GM21529 (cell line): ENCODE measurements at regions not wholly inside any gene's neighbourhood (a gene's known extent, or its start where the extent isn't known, plus 50 kb on each side); places are given as distances from the start of the nearest gene placed in this dataset.
"Not testable (repeated sequence)": the region's sequence is repeated elsewhere in the genome, so short reads cannot be mapped to it uniquely, and the experiment has no call there.

Experiments used
- ATAC-seq: cut with Tn5 transposase; IDR thresholded peaks from one replicate; pipeline ENCODE4 v1.9.1; 2021; ENCODE audit not compliant: unreplicated experiment

- ATAC-seq = no peak
Measured at GRCh38 chr4:71081192-71081591, 87.7 kb downstream of the DCK start.

- ATAC-seq = no peak
Measured at GRCh38 chr4:71093745-71094144, 100.3 kb downstream of the DCK start.

GRCh38 chr4:71094201-71094600, 100.8 kb downstream of the DCK start:
- no peak for ATAC-seq

- no peak for ATAC-seq
Measured at GRCh38 chr4:71095141-71095540, 101.7 kb downstream of the DCK start.

- no peak for ATAC-seq
Measured at GRCh38 chr4:71095545-71095944, 102.1 kb downstream of the DCK start.

GRCh38 chr4:71107726-71108125, 114.3 kb downstream of the DCK start:
- ATAC-seq = no peak

- no peak for ATAC-seq
Measured at GRCh38 chr4:71110499-71110898, 117.0 kb downstream of the DCK start.

- not testable (repeated sequence) for ATAC-seq
Measured at GRCh38 chr4:71111133-71111532, 117.7 kb downstream of the DCK start.

GRCh38 chr4:71113294-71113693, 119.8 kb downstream of the DCK start:
- ATAC-seq = no peak

GRCh38 chr4:71120831-71121524, 127.5 kb downstream of the DCK start:
- ATAC-seq = no peak

- ATAC-seq = no peak
Measured at GRCh38 chr4:71123951-71124350, 130.5 kb downstream of the DCK start.

- ATAC-seq = no peak
Measured at GRCh38 chr4:71125137-71125536, 131.7 kb downstream of the DCK start.

- no peak for ATAC-seq
Measured at GRCh38 chr4:71126719-71127118, 133.3 kb downstream of the DCK start.

GRCh38 chr4:71130827-71131603, 137.6 kb downstream of the DCK start:
- no peak for ATAC-seq

- ATAC-seq = no peak
Measured at GRCh38 chr4:71132486-71132885, 139.0 kb downstream of the DCK start.

- ATAC-seq = no peak
Measured at GRCh38 chr4:71133491-71133890, 140.0 kb downstream of the DCK start.

GRCh38 chr4:71136071-71136470, 142.6 kb downstream of the DCK start:
- ATAC-seq = no peak

- no peak for ATAC-seq
Measured at GRCh38 chr4:71138007-71138615, 144.7 kb downstream of the DCK start.

- ATAC-seq = no peak
Measured at GRCh38 chr4:71140563-71140962, 147.1 kb downstream of the DCK start.

GRCh38 chr4:71141125-71141524, 147.7 kb downstream of the DCK start:
- ATAC-seq = no peak

GRCh38 chr4:71147261-71147660, 153.8 kb downstream of the DCK start:
- ATAC-seq = no peak

GRCh38 chr4:71148545-71148944, 155.1 kb downstream of the DCK start:
- no peak for ATAC-seq
